H1 (cell line): ENCODE measurements at regions not wholly inside any gene's neighbourhood (a gene's known extent, or its start where the extent isn't known, plus 50 kb on each side); places are given as distances from the start of the nearest gene placed in this dataset.

Experiments used
- CTCF ChIA-PET: fragments of 300-600 bp; sonication (Branson Sonifier 250); formaldehyde crosslinking; loops from one replicate; lab custom pipeline; 2021; ENCODE audit not compliant: partially characterized antibody; lab: Charles Lee
- POLR2A ChIA-PET: fragments of 300-600 bp; sonication (Branson Sonifier 250); formaldehyde crosslinking; loops from one replicate; lab custom pipeline; 2021; ENCODE audit warnings: inconsistent platforms; ENCODE audit not compliant: partially characterized antibody; lab: Charles Lee
- DNase-seq, 2 experiments: peaks; one replicate each; pipeline versions ENCODE4 v3.0.0 to v3.0.0-alpha.2; 2010 to 2022; ENCODE audit warnings: low spot score in 2 of 2, low read depth in 1 of 2, mixed read lengths in 1 of 2
- FAIRE-seq: peaks from 2 replicates; lab custom pipeline; 2011; peaks lifted over from hg19 to GRCh38; lab: Jason Lieb, UNC
- H2AFZ ChIP-seq: 2 replicates; pipeline ENCODE4 v1.8.1; 2012; ENCODE audit warnings: low read length, inconsistent platforms
- H2AK5ac ChIP-seq: 2 replicates; pipeline ENCODE4 v1.6.1; 2013; ENCODE audit warnings: low read depth, low read length
- H2BK120ac ChIP-seq: replicated peaks from 2 replicates; pipeline ENCODE3; 2013; ENCODE audit warnings: low read depth, low read length, inconsistent platforms
- H2BK12ac ChIP-seq: 2 replicates; pipeline ENCODE4 v1.6.1; 2013; ENCODE audit warnings: low read depth, low read length
- H2BK15ac ChIP-seq: 2 replicates; pipeline ENCODE4 v1.6.1; 2013; ENCODE audit warnings: low read length
- H2BK20ac ChIP-seq: 2 replicates; pipeline ENCODE4 v1.6.1; 2013; ENCODE audit warnings: low read length
- H2BK5ac ChIP-seq: 2 replicates; pipeline ENCODE4 v1.6.1; 2013; ENCODE audit warnings: low read depth, low read length
- H3K14ac ChIP-seq: 2 replicates; pipeline ENCODE4 v1.6.1; 2013; ENCODE audit warnings: inconsistent platforms; ENCODE audit not compliant: insufficient read length
- H3K18ac ChIP-seq: 2 replicates; pipeline ENCODE4 v1.6.1; 2013; ENCODE audit warnings: low read length; ENCODE audit errors: extremely low read depth
- H3K23ac ChIP-seq: 2 replicates; pipeline ENCODE4 v1.6.1; 2013; ENCODE audit warnings: inconsistent platforms; ENCODE audit not compliant: insufficient read length
- H3K23me2 ChIP-seq: 2 replicates; pipeline ENCODE4 v1.6.1; 2013; ENCODE audit warnings: low read depth, low read length
- H3K27ac ChIP-seq: 2 replicates; pipeline ENCODE4 v1.6.1; 2011; ENCODE audit warnings: low read depth, low read length, inconsistent platforms
- H3K27me3 ChIP-seq, 4 experiments: replicated peaks in 1 of 4; 1 replicate in 1 of 4; 2 replicates in 3 of 4; pipeline versions ENCODE4 v1.6.1 to v1.8.1; 2011 to 2013; ENCODE audit warnings: low read length in 3 of 4, mild to moderate bottlenecking in 3 of 4, inconsistent platforms in 2 of 4, mixed read lengths in 2 of 4, moderate library complexity in 1 of 4; ENCODE audit not compliant: control insufficient read depth in 3 of 4, insufficient read depth in 3 of 4; ENCODE audit errors: extremely low read depth in 1 of 4
- H3K36me3 ChIP-seq, 4 experiments: 2 replicates each; pipeline versions ENCODE4 v1.6.1 to v1.8.1; 2011 to 2013; ENCODE audit warnings: mild to moderate bottlenecking in 4 of 4, low read length in 3 of 4, moderate library complexity in 2 of 4, control low read depth in 1 of 4, inconsistent platforms in 1 of 4; ENCODE audit not compliant: insufficient read depth in 4 of 4, control insufficient read depth in 2 of 4
- H3K4ac ChIP-seq: replicated peaks from 2 replicates; pipeline ENCODE3; 2013; ENCODE audit warnings: low read length, low read depth, mixed read lengths, inconsistent platforms; ENCODE audit not compliant: insufficient read length
- H3K4me1 ChIP-seq, 4 experiments: replicated peaks in 1 of 4; 1 replicate in 1 of 4; 2 replicates in 3 of 4; pipeline versions ENCODE4 v1.6.1 to v1.8.1; 2011 to 2013; ENCODE audit warnings: low read length in 3 of 4, inconsistent platforms in 2 of 4, mixed read lengths in 1 of 4; ENCODE audit not compliant: insufficient read depth in 4 of 4, control insufficient read depth in 3 of 4
- H3K4me2 ChIP-seq, 2 experiments: 2 replicates each; pipeline versions ENCODE4 v1.6.1 to v1.8.1; 2011 to 2013; ENCODE audit warnings: low read depth in 2 of 2, low read length in 2 of 2, control low read depth in 1 of 2, inconsistent platforms in 1 of 2, mild to moderate bottlenecking in 1 of 2; ENCODE audit not compliant: insufficient read depth in 1 of 2
- H3K4me3 ChIP-seq, 4 experiments: fragments of 200-600, 300-600 bp in 1 of 4; sonication (generic), shearing (Covaris generic), sonication (Bioruptor Twin) in 1 of 4; 2 replicates each; pipeline versions ENCODE4 v1.5.1 to v1.8.1; 2011 to 2016; ENCODE audit warnings: low read length in 4 of 4, low read depth in 3 of 4, control low read depth in 2 of 4, inconsistent platforms in 2 of 4, mild to moderate bottlenecking in 2 of 4, mixed read lengths in 1 of 4, moderate library complexity in 1 of 4; ENCODE audit not compliant: insufficient read depth in 2 of 4; ENCODE audit errors: extremely low read depth in 1 of 4
- H3K56ac ChIP-seq: replicated peaks from 2 replicates; pipeline ENCODE3; 2013; ENCODE audit warnings: low read depth, mild to moderate bottlenecking, mixed read lengths, low read length, inconsistent platforms; ENCODE audit not compliant: insufficient read length
- H3K79me1 ChIP-seq: 2 replicates; pipeline ENCODE4 v1.6.1; 2013; ENCODE audit warnings: low read depth, low read length, control low read depth
- H3K79me2 ChIP-seq, 2 experiments: 2 replicates each; pipeline versions ENCODE4 v1.6.1 to v1.8.1; 2012 to 2013; ENCODE audit warnings: low read length in 2 of 2, mild to moderate bottlenecking in 2 of 2, inconsistent platforms in 1 of 2; ENCODE audit not compliant: insufficient read depth in 2 of 2, control insufficient read depth in 1 of 2
- H3K9ac ChIP-seq, 4 experiments: replicated peaks in 1 of 4; 1 replicate in 1 of 4; 2 replicates in 3 of 4; pipeline versions ENCODE4 v1.6.1 to v1.8.1; 2011 to 2013; ENCODE audit warnings: low read depth in 3 of 4, low read length in 3 of 4, control low read depth in 2 of 4, mild to moderate bottlenecking in 2 of 4, moderate library complexity in 2 of 4, inconsistent platforms in 1 of 4; ENCODE audit errors: extremely low read depth in 1 of 4
- H3K9me3 ChIP-seq, 2 experiments: 2 replicates each; pipeline versions ENCODE4 v1.6.1 to v1.8.1; 2012 to 2013; ENCODE audit warnings: mild to moderate bottlenecking in 2 of 2, moderate library complexity in 2 of 2, control low read depth in 1 of 2, inconsistent platforms in 1 of 2, low read depth in 1 of 2, low read length in 1 of 2, mixed read lengths in 1 of 2; ENCODE audit not compliant: insufficient read depth in 2 of 2
- H4K20me1 ChIP-seq, 2 experiments: replicated peaks in 1 of 2; 2 replicates each; pipeline versions ENCODE3 to v1.8.1; 2011 to 2013; ENCODE audit warnings: inconsistent platforms in 2 of 2, low read length in 2 of 2, mild to moderate bottlenecking in 1 of 2; ENCODE audit not compliant: insufficient read depth in 2 of 2, control insufficient read depth in 1 of 2
- H4K5ac ChIP-seq: 2 replicates; pipeline ENCODE4 v1.6.1; 2013; ENCODE audit warnings: low read length, low read depth, mixed read lengths, inconsistent platforms; ENCODE audit not compliant: insufficient read length
- H4K8ac ChIP-seq: 2 replicates; pipeline ENCODE4 v1.8.0; 2013; ENCODE audit warnings: mild to moderate bottlenecking, moderate library complexity, low read length, inconsistent platforms; ENCODE audit not compliant: insufficient read depth; ENCODE audit errors: extremely low read depth
- H4K91ac ChIP-seq: replicated peaks from 2 replicates; pipeline ENCODE3; 2013; ENCODE audit warnings: low read length, mixed read lengths, inconsistent platforms; ENCODE audit not compliant: insufficient read length
- ASH2L ChIP-seq: fragments of 200-600, 300-600 bp; sonication (generic); IDR thresholded peaks from one replicate; pipeline ENCODE4 v1.7.1; 2017; ENCODE audit warnings: low read length
- MAFK ChIP-seq: IDR thresholded peaks from 2 replicates; pipeline ENCODE4 v1.6.1; 2012; ENCODE audit warnings: low read depth, mild to moderate bottlenecking, improper control_type of control experiment, low read length
- PHF8 ChIP-seq: fragments of 200-600 bp; sonication (generic); conservative IDR thresholded peaks from 2 replicates; pipeline ENCODE4 v1.7.1; 2012; ENCODE audit warnings: low read depth, mild to moderate bottlenecking, inconsistent platforms, low read length, moderate library complexity
- POLR2A ChIP-seq, 2 experiments: IDR thresholded peaks; 1 replicate in 1 of 2; 2 replicates in 1 of 2; pipeline ENCODE4 v1.6.1; 2011; ENCODE audit warnings: low read depth in 2 of 2, low read length in 2 of 2, mild to moderate bottlenecking in 2 of 2; ENCODE audit errors: control extremely low read depth in 1 of 2
- SP1 ChIP-seq: IDR thresholded peaks from 2 replicates; pipeline ENCODE4 v1.6.1; 2011; ENCODE audit warnings: low read depth, low read length
- SUZ12 ChIP-seq: fragments of 200-600 bp; sonication (generic); IDR thresholded peaks from 2 replicates; pipeline ENCODE4 v1.6.1; 2012; ENCODE audit warnings: mild to moderate bottlenecking, inconsistent platforms, low read length, moderate library complexity, mixed read lengths
- TAF7 ChIP-seq: optimal IDR thresholded peaks from 2 replicates; pipeline ENCODE3; 2011; ENCODE audit warnings: low read depth, mild to moderate bottlenecking, inconsistent platforms, low read length, moderate library complexity, borderline replicate concordance
- TEAD4 ChIP-seq: IDR thresholded peaks from 2 replicates; pipeline ENCODE4 v1.6.1; 2012; ENCODE audit warnings: low read depth, low read length, inconsistent platforms, mixed read lengths
- USF2 ChIP-seq: IDR thresholded peaks from 2 replicates; pipeline ENCODE4 v1.6.1; 2011; ENCODE audit warnings: low read length, improper control_type of control experiment
- WGBS, 2 experiments: shearing (Covaris generic) in 1 of 2; methylation state at CpG; one replicate each; pipeline versions ENCODE4 v1.1.6 to v1.1.7; 2013 to 2015; ENCODE audit warnings: low lambda C conversion rate in 2 of 2, mixed read lengths in 2 of 2, inconsistent platforms in 1 of 2, low coverage in 1 of 2, missing lambda C conversion rate in 1 of 2; ENCODE audit not compliant: insufficient replicate concordance in 2 of 2, insufficient coverage in 1 of 2, insufficient read length in 1 of 2; ENCODE audit errors: extremely low coverage in 1 of 2, missing lambda C conversion rate in 1 of 2; 5-methylcytosine and 5-hydroxymethylcytosine counted together
- TF ChIP-seq, protein P1 (sequence below), 3 experiments: IDR thresholded peaks; 1 replicate in 2 of 3; 2 replicates in 1 of 3; pipeline versions ENCODE4 v1.5.1 to v1.6.1; 2011; ENCODE audit warnings: low read length in 3 of 3, mild to moderate bottlenecking in 3 of 3, inconsistent platforms in 2 of 3, low read depth in 1 of 3, moderate library complexity in 1 of 3; ENCODE audit not compliant: insufficient read depth in 1 of 3; ENCODE audit errors: control extremely low read depth in 1 of 3

DNA sequence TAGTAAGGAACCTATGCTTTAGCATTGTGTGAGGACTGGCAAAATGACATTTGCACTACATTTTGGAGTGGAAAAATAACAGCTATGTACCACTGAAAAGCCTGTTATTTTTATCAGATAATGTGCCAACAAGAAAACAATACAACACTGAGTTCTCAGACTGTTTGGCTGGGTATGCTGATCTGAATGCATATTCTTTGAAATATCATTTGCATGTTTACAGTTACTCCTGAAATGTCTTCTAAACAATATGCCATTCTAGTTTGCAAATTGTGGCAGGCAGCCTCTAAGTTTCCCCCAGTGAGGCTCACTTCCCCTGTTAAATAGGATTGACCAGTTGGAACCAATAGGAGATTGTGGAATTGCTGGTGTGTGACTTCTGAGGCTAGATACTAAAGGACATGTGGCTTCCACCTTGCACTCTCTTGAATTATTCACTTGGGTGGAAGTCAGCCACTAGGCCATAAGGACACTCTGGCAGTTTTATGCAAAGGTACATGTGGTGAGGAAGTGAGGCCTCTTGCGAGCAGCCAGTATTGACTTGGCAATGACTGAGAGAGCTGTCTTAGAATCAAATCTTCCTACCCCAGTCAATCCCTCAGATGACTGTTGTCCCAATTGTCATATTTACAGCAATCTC lies 250.4 kb upstream of the PCSK5 start:
- Histone ChIP-seq H2AK5ac (no peak overlapping the region), H2BK20ac (no peak overlapping the region), H4K5ac (no peak overlapping the region), H3K36me3 (no peaks in the 10 kb centered on the region), H2BK15ac (no peak overlapping the region), H3K27ac (no peak overlapping the region), H2BK12ac (no peak overlapping the region), H2BK120ac (no peak overlapping the region), H2BK5ac (no peak overlapping the region), H4K8ac (no peak overlapping the region), H3K23me2 (no peaks in the 10 kb centered on the region), H3K79me2 (no peaks in the 10 kb centered on the region), H3K79me1 (no peaks in the 10 kb centered on the region), H3K23ac (no peak overlapping the region), H3K27me3 (no peaks in the 10 kb centered on the region), H3K18ac (no peak overlapping the region), H3K4me1 (peaks cover 0 to 4% (median 0%) of the 10 kb centered on the region in 4 experiments; a peak in 2 of 7 replicates), H3K56ac (no peak overlapping the region), H3K9ac (no peak overlapping the region), H3K9me3 (no peaks in the 10 kb centered on the region), H3K14ac (no peak overlapping the region), H3K4me3 (no peak overlapping the region), H3K4ac (no peak overlapping the region), H2AFZ (0 out of 2 replicates have a peak overlapping the region, but pooled peaks have one; percentile 43), H3K4me2 (no peak overlapping the region), H4K91ac (no peak overlapping the region), H4K20me1 (no peaks in the 10 kb centered on the region)
- DNase-seq = no peak
- WGBS, 2 experiments = 86% methylated on average over 1 of the region's 1 CpG; no CpG with 5 or more reads in 1 of the 2 experiments
- ChIA-PET CTCF (no interaction called here), POLR2A (no interaction called here)
- FAIRE-seq = no peak
- TF ChIP-seq ASH2L (no peak), TEAD4 (no peak), TAF7 (no peak), PHF8 (no peak), SUZ12 (no peak), MAFK (no peak), POLR2A (IDR thresholded peaks at IDR 0.05; ENCODE audit: control extremely low read depth in 1 of 2, low read depth in 2 of 2, low read length in 2 of 2) (no peak), SP1 (no peak), USF2 (no peak)
- TF ChIP-seq, protein P1, sequence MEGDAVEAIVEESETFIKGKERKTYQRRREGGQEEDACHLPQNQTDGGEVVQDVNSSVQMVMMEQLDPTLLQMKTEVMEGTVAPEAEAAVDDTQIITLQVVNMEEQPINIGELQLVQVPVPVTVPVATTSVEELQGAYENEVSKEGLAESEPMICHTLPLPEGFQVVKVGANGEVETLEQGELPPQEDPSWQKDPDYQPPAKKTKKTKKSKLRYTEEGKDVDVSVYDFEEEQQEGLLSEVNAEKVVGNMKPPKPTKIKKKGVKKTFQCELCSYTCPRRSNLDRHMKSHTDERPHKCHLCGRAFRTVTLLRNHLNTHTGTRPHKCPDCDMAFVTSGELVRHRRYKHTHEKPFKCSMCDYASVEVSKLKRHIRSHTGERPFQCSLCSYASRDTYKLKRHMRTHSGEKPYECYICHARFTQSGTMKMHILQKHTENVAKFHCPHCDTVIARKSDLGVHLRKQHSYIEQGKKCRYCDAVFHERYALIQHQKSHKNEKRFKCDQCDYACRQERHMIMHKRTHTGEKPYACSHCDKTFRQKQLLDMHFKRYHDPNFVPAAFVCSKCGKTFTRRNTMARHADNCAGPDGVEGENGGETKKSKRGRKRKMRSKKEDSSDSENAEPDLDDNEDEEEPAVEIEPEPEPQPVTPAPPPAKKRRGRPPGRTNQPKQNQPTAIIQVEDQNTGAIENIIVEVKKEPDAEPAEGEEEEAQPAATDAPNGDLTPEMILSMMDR (IDR thresholded peaks at IDR 0.05; ENCODE audit: control extremely low read depth in 1 of 3, insufficient read depth in 1 of 3, low read depth in 1 of 3, low read length in 3 of 3) = no peak
